ENCODE measurements at regions not wholly inside any gene's neighbourhood (a gene's known extent, or its start where the extent isn't known, plus 50 kb on each side); places are given as distances from the start of the nearest gene placed in this dataset.
"Not testable (repeated sequence)": the region's sequence is repeated elsewhere in the genome, so short reads cannot be mapped to it uniquely, and the experiment has no call there.

GRCh38 chr15:77944002-77944867 lies 133.3 kb downstream of the TBC1D2B start:
- peak; percentile 60 for DNase-seq

GRCh38 chr15:77942611-77943211 lies 134.8 kb downstream of the TBC1D2B start:
- no peak for DNase-seq

DNA sequence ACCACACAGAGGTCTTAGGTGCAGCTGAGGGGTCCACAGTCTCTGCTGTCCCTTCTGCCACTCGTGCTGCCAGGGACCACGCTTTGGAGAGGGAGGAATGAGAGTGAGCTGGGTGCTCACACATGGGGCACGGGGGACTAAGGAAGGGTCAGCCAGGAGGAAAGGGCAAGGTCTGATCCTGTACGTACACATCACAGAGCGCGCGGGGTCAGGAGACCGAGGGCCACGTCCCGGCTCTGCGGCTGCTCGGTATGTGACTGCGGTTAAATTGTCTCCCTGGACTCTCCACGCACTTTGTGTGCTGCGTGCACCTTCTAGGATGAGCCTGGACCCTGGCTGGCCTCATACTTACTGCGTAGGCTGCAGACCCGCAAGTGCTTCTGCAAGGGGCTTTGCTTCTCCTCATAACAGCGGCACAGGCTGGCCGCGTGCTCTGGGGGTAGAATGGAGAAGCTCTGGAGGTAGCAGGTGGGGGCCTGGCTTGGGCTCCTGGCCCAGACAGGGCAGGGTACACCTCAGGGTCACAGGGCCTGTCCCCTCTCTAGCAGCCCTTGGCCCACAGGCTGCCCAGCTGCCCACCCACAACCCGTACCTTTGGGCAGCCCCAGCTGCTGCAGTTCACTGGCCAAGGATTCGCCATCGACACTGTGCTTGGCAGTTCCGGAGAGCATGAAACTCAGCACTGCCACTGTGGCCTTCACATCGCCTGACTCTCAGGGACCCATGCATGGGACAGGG lies 136.3 kb downstream of the TBC1D2B start:
- not testable (repeated sequence) for DNase-seq

DNA sequence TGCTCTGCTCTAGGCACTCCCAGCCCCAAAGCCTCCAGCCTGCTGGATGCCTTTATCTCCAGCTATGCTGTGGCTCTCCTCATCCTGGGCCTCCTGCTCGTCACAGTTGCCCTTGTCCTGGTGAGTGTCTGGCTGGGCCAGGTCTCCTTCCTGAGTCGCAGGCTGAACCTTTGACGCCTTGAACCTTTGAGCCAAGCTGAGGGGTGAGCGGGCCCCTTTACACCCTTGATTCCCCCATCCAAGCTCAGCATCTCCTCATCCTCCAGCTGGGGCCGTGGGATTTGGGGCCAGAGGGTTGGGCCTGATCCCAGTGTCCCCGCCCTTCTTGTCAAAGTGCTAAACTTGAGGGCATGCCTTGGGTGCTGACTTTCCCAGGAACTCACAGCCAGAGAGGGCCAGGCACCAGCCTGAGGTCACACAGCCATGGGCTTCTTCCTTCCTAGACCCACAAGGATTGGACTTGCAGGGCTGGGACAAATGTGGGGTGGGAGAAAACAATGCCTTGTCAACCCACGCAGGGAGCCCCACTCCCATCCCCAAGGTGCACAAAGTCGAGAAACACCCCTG lies 137.0 kb downstream of the TBC1D2B start:
- DNase-seq = no peak

- no peak for DNase-seq
Observed at GRCh38 chr15:77939851-77940250, 137.7 kb downstream of the TBC1D2B start.

DNA sequence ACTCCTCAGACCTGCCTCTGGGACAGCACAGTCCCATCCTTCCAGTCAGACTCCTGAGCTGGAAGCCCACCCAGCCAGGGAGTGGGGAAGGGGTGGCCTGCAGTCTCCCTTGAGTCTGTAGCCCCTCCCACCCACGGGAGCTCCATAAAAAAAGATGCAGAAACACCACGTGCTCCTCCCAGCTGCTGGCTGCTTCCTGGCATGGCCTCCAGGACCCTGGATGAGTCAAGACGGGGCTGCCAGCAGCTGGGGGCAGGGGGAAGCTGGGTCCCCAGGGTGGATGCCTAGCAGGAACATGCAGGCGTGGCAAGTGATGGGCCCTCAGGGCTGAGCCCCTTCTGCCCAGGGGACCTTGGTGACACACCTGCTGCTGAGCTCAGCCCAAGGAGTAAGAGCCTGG lies 138.5 kb downstream of the TBC1D2B start:
- DNase-seq = not testable (repeated sequence)

- not testable (repeated sequence) for DNase-seq
Observed at GRCh38 chr15:77938546-77938945, 139.0 kb downstream of the TBC1D2B start.

GRCh38 chr15:77936567-77936966 lies 140.9 kb downstream of the TBC1D2B start:
- DNase-seq = not testable (repeated sequence)

GRCh38 chr15:77934516-77934915 lies 143.0 kb downstream of the TBC1D2B start:
- DNase-seq = not testable (repeated sequence)

DNA sequence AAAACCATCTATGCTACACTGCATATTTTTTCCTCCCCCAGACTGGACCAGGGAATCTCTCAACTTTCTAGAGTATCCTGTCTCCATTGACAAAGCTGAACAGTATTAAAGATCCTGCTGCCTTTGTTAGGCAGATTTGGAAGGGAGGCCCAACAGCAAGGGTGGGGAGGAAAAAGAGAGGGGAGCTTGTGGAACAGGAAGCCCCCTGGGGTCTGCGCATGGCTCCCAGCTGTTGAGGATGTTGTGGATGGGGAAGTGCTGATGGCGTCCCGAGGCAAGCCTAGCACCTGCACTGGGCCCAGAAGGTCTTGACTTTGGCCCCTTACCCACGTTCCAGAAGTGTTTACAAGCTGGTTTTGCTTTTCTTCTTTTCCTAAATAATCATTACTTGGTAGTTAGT lies 146.6 kb downstream of the TBC1D2B start:
- not testable (repeated sequence) for DNase-seq

GRCh38 chr15:77930490-77930889 lies 147.0 kb downstream of the TBC1D2B start:
- DNase-seq = not testable (repeated sequence)

- DNase-seq = not testable (repeated sequence)
Observed at GRCh38 chr15:77926789-77927188, 150.7 kb downstream of the TBC1D2B start.

DNA sequence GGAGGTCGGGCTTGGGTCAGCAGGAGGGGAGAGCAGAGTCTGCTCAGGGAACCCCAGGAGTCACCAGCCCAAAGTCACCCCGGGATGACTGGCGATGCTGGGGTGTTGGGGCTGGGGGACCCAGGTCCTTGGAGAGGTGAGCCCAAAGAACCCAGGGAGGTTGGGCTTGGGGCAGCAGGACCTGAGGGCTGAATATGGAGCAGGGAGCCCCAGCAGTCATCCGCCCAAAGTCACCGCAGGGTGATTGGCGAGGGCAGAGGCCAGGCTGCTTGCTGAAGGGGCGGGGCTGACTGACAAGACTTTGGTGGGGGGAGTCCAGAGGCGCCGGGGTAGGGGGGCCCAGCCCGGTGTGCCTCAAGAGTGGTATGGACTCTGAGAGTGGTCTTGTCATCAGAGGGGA lies 151.2 kb downstream of the TBC1D2B start:
- DNase-seq = not testable (repeated sequence)

- DNase-seq = not testable (repeated sequence)
Observed at GRCh38 chr15:77925101-77925500, 152.4 kb downstream of the TBC1D2B start.

DNA sequence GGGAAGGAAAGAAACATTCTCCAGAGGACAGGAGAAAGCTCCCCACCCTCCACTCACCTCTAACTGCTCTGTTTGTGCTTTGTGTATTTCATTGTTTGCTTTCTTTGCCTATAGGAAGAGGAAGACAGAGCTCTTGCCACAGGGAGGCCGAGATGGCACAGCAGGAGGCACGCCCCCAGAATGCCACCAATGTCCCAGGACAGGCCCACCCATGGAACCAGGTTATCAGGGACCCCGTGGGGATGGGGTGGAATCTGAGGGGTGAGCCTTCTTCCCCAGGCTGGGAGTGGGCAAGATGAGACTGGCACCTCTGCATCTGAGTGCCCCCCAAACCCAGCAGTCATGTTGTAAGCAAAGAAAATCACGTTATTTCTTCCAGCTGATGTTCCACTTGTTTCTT lies 155.8 kb downstream of the TBC1D2B start:
- no peak for DNase-seq

- not testable (repeated sequence) for DNase-seq
Observed at GRCh38 chr15:77916966-77917635, 160.4 kb downstream of the TBC1D2B start.

DNA sequence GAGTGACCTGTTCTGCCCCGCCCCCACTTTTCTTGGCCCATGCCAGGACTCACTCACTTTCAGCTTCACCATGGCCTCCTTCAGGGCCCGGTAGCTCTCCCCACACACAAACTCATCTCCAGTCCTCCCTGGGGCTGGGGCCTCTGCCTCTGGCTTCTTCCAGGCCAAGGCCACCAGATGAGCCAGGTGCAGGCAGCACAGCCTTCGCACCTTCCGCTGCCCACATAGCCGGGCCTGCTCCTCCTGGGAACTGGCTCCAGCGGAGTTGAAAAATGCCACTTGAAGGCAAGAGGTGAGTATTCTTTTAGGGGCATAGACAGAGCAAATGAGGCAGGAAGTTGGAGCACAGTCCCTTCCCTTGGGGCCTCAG lies 161.6 kb downstream of the TBC1D2B start:
- DNase-seq = not testable (repeated sequence)

- DNase-seq = no peak
Observed at GRCh38 chr15:77915261-77915960, 162.1 kb downstream of the TBC1D2B start.

DNA sequence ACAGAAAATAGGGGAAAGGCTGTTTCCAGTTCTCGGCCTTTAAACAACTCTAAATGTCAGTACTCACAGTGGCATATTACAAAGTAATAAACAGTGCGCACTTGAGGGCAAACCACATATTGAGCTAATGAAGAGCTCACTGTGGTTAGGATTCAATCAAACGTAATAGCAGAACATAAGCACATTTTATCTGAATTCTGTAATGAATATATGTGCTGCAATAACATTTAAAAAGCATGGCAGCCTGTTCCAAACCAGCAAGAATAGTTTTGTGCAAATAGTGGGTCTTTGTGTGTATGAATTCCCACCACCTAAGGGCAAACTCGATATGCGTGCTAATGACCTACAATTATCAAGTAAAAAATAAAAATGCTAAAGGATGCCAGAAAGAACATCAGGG lies 163.0 kb downstream of the TBC1D2B start:
- DNase-seq = not testable (repeated sequence)

GRCh38 chr15:77910030-77910911 lies 167.2 kb downstream of the TBC1D2B start:
- DNase-seq = peak; percentile 55
